GM18502 (cell line): ENCODE measurements at regions not wholly inside any gene's neighbourhood (a gene's known extent, or its start where the extent isn't known, plus 50 kb on each side); places are given as distances from the start of the nearest gene placed in this dataset.
"Not testable (repeated sequence)": the region's sequence is repeated elsewhere in the genome, so short reads cannot be mapped to it uniquely, and the experiment has no call there.

Source experiments
- ATAC-seq: cut with Tn5 transposase; IDR thresholded peaks from one replicate; pipeline ENCODE4 v1.9.1; 2021; ENCODE audit warnings: mild to moderate bottlenecking; ENCODE audit not compliant: unreplicated experiment, poor library complexity

DNA sequence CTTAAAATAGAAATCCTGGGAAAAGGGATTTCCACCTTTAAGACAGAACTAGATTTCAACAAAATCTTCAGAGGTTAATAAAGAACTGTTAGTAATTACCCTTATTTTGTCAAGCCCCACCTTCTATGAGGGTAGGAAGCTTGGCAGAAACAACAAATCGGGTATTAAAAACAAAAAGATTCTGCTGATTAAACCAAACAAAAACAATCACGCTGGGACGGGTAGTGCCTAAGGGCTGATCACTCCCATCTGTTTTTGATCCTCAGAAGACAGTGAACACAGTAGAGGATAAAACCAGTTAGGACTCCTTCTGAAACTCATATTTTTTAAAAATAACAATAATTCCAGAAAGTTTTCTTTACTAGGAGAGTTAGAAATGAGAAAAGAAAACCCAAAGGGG lies 441.3 kb upstream of the API5 start:
- no peak for ATAC-seq

DNA sequence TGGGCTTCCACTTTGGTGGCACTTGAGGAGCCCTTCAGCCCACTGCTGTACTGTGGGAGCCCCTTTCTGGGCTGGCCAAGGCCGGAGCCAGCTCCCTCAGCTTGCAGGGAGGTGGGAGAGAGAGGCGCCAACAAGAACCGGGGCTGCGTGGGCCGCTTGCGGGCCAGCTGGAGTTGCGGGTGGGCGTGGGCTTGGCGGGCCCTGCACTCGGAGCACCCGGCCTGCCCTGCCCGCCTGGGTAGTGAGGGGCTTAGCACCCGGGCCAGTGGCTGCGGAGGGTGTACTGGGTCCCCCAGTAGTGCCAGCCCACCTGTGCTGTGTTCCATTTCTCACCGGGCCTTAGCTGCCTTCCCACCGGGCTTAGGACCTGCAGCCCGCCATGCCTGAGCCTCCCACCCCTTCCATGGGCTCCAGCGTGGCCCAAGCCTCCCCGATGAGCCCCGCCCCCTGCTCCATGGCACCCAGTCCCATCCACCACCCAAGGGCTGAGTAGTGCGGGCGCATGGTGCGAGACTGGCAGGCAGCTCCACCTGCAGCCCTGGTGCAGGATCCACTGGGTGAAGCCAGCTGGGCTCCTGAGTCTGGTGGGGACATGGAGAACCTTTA lies 437.9 kb upstream of the API5 start:
- not testable (repeated sequence) for ATAC-seq

DNA sequence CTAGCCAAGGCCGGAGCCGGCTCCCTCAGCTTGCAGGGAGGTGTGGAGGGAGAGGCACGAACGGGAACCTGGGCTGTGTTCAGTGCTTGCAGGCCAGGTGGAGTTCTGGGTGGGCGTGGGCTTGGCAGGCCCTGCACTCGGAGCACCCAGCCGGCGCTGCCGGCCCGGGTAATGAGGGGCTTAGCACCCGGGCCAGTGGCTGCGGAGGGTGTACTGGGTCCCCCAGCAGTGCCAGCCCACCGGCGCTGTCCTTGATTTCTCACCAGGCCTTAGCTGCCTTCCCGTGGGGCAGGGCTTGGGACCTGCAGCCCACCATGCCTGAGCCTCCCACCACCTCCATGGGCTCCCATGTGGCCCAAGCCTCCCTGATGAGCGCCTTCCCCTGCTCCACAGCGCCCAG lies 430.5 kb upstream of the API5 start:
- not testable (repeated sequence) for ATAC-seq

DNA sequence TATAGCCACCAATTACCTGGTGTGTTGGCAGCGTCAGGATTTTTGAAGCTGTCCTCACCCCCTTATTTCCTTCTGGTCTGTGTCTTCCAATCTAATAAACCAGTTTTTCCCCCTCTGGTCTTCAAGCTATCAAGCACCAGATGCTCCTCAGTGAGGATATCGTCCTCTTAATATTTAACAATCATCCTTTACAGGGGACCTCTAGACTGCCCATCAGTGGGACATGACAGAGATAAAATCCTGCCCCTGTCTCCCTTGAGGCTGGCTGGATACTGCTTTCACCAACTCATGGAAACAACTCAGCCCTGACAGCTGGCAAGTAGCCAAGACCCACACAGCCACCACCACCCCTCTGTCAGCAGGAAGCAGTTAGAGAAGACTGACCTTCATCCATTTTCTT lies 421.0 kb upstream of the API5 start:
- no peak for ATAC-seq

DNA sequence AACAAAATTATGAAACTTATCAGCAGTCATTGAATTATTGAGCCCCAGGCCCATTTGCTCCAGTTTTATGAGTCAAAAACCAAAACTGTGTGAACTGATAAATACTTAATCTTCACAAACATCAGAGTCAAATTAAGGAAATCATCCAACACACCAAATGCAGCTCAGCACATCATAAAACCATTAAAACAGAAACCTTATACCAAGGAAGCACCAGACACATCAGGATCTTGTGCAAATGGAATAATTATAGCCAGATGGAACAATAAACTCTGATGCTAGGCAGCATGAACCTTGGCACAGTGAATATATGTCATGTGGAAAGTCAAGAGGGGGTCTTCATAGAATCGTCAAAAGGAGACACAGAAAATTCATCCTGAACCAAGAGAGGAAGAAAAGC lies 410.7 kb upstream of the API5 start:
- ATAC-seq: no peak

DNA sequence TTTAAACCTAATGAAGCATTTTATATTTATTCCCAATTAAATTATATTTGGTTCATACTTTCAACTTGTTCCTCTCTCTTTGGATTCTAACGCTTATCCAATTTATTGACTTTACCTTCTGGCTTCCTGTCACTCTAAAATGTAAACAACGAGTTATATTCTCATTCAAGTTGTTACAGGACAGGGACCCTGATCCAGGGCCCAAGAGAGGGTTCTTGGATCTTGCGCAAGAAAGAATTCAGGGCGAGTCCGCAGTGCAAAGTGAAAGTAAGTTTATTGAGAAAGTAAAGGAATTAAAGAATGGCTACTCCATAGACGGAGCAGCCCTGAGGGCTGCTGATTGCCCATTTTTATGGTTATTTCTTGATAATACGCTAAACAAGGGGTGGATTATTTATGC lies 405.6 kb upstream of the API5 start:
- no peak for ATAC-seq

DNA sequence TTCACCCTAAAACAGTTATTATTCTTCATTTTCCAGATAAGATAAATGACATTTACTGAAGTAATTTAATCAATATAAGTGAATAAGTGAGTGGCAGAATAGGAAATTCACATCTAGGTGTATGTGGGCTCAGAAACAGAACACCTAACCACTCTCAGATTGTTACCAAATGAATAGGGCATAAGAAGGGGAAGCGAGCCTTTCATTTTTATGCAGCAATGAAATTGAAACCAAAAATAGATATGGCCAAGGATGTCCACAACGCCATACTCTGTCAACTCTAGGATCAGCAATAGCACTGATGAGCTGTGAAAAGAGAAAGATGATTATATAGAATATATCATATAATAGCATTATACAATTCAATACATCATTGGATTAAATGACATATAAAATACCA lies 398.1 kb upstream of the API5 start:
- ATAC-seq: peak; percentile 75

DNA sequence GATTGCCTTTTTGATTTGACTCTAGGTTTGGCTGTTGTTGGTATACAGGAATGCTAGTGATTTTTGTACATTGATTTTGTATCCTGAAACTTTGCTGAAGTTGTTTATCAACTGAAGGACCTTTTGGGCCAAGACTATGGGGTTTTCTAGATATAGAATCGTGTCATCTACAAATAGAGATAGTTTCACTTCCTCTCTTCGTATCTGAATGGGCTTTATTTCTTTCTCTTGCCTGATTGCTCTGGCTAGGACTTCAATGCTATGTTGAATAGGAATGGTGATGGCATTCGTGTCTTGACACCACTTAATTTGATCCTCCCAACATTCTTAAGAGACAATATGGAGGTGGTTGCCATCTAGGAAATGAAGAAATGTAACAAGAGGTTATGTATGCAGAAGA lies 388.1 kb upstream of the API5 start:
- ATAC-seq: no peak

DNA sequence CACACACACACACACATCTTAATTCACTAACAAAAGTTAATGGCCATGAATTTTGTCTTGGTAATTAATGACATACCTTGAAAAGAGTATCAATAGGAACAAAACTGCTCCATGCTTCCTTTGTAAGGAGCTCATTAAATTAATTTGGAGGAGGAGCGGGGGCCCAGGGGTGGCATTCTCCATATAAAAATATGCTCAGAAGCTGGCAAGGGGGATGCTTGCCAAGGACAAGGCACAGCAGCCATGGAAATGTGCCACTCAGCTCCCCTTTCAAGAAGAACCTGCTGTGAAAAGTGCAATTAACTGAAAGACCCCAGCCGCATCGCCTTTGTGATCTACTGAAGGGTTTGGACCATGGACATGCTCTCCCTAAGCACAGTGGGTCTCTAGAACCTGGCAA lies 385.9 kb upstream of the API5 start:
- ATAC-seq: no peak

DNA sequence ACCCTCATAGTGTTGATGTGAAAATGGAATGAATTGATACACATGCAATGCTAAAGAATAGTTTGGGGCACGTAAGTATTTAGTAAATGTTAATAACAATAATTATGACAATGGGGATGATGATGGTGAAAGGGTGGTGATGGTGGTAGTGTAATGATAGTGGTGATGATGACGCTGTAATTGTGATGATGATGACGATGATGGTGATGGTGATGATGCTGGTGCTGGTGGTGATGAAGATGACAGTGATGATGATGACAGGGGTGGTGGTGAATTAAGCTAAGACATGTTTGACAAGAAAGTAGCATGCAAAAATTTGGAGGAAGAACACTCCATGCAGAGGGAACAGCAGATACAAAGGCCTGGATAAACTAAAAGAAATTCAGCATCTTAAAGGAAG lies 364.4 kb upstream of the API5 start:
- no peak for ATAC-seq

DNA sequence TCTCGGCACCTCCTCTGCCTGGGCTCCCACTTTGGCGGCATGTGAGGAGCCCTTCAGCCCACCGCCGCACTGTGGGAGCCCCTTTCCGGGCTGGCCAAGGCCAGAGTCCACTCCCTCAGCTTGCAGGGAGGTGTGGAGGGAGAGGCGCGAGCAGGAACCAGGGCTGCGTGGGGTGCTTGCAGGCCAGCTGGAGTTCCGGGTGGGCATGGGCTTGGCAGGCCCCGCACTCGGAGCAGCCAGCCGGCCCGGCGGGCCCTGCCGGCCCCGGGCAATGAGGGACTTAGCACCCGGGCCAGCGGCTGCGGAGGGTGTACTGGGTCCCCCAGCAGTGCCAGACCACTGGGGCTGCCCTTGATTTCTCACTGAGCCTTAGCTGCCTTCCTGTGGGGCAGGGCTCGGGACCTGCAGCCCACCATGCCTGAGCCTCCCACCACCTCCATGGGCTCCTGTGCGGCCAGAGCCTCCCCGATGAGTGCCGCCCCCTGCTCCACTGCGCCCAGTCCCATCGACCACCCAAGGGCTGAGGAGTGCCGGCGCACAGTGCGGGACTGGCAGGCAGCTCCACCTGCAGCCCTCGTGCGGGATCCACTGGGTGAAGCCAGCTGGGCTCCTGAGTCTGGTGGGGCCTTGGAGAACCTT lies 361.9 kb upstream of the API5 start:
- not testable (repeated sequence) for ATAC-seq

DNA sequence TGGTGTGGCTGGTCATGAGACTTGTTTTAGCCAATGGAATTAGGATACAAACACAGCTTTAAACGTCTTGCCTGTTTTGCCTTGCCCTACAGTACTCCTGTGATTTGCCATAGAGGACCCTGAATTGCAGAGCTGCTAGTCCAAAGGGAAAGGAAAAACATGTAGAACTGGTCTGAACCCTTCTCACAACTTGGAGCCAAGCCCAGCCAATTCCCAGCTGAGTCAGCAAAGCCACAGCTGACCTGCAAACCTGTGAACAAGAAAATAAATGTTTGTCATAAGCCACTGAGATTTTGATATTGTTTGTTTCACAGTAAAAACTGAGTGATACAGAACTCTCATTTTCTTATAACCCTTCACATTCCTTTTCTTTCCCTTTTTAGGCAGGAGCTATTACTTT lies 360.5 kb upstream of the API5 start:
- ATAC-seq: no peak

DNA sequence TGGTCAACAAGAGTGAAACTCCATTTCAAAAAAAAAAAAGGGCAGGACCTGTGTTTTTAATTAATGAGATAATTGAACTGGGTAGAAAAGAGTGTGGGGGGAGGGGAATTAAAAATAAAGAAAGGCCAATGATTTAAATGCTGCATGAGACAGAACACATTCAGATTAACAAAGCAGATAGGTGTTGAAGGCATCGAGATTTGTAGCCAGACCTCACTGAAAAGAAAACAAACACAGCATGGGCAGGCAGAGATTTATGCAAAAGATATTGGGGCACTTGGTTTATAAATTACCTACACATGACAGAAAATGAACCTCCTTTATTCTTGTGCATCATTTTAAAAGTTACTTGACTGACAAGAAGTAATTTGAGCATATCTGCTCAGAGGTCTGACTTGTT lies 354.0 kb upstream of the API5 start:
- ATAC-seq: no peak

DNA sequence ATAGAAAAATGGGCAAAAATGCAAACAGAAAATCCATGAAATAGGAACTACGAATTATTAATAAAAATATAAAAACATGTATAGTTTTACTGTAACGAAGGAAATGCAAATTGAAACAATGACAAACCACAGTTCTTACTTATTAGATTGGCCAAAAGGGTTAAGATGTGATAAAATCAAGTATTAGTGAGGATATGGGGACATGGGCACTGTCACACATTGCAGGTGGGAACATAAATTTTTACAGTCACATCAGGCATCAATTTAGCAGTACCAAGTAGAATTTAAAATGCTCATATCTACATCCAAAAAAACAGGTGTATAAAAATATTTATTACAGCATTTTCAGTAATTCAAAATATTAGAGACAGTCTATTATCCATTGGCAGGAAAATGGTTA lies 353.2 kb upstream of the API5 start:
- no peak for ATAC-seq

DNA sequence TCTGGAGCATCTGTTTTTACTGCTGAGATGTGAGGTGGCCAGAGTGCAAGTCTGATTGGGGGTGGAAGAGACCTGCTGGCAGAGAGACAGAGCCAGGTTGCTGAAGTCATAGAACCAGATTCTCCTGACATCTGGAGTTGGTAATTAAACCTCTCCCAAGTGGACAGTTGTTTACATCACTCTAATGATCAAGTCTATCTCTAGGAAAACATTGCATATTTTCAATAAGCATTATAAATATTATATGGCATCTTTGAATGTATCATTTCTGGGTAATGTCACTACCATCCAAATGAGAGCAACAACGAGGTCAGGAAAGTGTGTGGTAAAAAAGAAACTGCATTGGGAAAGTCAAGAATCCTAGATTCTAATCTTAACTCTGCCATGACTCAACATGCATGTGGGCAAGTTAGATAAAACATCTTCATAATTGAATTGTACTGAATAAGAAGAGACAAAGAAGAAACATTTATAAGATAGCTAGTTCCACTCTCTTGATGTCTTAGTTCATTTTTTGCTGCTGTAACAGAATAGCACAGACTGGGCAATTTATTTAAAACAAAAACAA lies 351.2 kb upstream of the API5 start:
- no peak for ATAC-seq

DNA sequence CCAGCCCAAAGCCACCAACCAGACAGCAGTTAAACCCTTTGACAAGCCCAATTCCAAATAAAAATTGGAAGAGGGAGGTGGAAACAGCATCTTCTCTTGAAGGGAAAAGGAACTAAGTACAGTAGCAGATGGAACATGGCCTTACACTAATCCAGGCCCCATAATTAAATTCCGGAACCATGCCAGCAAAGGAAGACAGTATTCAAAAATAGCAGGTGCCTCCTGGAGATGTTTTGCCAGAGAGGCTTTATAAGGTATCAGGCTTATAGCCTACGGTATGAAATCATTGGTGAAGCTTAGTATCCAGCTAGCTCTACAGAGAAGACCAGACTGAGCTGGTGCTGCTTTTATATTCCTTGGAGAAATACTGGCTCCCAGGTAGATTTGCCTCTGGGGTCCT lies 344.1 kb upstream of the API5 start:
- no peak for ATAC-seq

DNA sequence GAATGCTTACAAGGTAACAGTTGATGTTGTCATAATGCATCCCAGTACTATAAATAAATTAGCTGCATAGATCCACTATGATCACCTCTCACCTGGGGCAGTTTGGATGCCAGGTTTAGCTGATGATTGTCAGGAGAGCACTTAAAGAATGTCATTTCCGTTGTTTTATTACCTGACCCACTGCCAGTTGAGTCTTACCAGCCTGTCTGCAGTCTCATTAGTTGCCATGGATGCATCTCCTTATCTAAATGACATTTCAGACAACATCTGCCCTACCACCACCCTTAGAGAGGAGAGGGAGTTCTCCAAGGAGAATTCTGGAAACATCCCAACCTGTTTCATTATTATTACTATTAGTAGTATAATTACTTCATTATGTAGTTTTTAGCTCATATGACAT lies 339.1 kb upstream of the API5 start:
- ATAC-seq: no peak

DNA sequence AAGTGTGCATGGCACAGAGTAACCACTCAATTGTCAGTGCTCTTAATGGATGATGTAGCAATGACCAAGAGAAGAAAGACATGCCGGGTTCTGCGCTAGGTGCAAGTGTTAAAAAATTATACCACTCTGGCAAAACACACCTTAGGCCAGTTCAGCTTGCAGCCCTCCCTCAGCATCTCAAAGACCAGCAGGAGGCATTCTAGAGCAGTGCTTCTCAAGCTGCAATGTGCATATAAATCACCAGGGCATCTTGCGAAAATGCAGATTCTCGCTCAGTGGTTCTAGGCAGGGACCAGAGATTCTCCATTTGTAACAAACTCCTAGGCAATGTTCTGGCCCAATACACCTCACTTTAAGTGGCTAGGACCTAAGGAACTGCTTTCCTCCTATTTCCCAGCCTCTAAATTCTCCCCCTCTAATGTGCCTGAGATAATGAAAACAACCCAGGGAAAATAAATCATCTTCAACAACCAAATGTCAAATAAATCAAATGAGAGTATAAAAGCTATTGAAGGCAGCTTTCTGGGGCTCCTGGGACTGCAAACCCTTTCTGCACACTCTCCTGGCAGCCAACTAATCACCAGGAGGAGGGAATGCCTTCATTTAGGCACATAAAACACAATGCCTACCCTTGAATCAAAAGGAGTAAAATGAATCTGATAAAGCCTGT lies 337.2 kb upstream of the API5 start:
- ATAC-seq: no peak

DNA sequence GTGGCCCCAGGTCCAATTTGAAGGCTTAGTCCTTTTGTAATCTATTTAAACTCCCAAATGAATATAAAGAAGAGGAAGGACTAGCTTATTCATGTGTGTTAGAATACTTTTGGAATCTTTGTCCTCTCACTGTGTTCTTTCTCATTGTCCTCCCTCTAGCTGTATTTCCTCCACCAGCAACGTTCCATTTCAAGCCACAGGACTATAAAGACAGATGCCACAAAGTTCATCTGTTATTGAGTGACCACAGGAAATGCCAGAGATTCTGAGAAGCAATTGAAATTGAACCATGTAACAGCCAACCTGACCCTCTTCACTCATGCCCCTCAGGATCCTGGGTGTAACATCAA lies 336.6 kb upstream of the API5 start:
- no peak for ATAC-seq

DNA sequence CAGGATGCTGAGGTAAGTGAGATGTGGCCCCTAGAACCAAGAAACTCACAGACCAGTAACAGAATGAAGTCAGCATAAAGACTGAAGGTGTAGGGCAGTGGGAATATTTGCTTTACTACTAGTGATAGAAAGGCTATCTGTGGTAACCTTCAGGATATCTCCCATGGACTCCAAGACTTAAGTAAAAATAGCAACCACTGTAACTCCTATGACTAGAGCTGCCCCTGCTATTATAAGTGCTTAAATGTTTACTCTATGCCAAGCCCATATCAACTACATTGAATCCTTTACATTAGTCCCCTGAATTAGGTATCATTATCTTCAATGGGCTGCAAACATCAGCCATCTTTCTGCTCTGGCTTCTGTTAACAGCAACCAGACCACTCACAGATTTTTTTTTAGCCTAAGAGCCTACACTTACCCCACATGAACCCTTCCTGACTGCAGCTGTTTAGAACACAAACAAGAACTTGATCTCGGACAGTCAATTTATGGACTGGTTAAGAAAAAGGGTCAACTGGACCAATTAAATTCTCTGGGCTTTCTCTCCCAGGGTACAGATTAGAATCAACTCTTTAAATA lies 335.1 kb upstream of the API5 start:
- ATAC-seq: no peak

DNA sequence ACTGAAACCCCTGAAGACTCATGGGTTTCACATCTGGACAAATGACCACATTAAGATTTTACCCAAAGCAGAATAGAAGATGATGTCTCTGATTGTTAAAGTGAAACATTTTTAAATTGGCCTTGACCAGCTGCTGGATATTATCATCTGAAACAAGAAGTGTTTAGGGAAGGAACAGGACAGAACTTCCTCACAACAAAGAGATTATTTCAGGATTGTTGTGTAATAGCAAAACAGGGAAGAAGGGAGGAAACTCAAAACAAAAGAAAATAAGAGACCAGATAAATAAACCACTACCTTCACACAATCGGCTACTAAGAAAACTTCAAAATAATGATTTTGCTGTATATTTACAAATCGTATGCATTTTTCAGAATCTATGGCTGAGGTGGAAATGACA lies 319.2 kb upstream of the API5 start:
- ATAC-seq: no peak
